A673 (cell line): ENCODE measurements at regions not wholly inside any gene's neighbourhood (a gene's known extent, or its start where the extent isn't known, plus 50 kb on each side); places are given as distances from the start of the nearest gene placed in this dataset.
"Not testable (repeated sequence)": the region's sequence is repeated elsewhere in the genome, so short reads cannot be mapped to it uniquely, and the experiment has no call there.

Experiments used
- CTCF ChIP-seq: fragments of 300-800, 200-600 bp; sonication (generic); conservative IDR thresholded peaks from 2 replicates; pipeline ENCODE4 v1.5.1; 2017; ENCODE audit warnings: low read depth, mild to moderate bottlenecking, antibody characterized with exemption, low read length, moderate library complexity, mixed read lengths
- EZH2 ChIP-seq: fragments of 200-600 bp; sonication (generic); IDR thresholded peaks from 2 replicates; pipeline ENCODE4 v1.6.1; 2017; ENCODE audit warnings: borderline replicate concordance, low read depth, mild to moderate bottlenecking, mixed read lengths, antibody characterized with exemption, low read length; ENCODE audit not compliant: poor library complexity, severe bottlenecking

DNA sequence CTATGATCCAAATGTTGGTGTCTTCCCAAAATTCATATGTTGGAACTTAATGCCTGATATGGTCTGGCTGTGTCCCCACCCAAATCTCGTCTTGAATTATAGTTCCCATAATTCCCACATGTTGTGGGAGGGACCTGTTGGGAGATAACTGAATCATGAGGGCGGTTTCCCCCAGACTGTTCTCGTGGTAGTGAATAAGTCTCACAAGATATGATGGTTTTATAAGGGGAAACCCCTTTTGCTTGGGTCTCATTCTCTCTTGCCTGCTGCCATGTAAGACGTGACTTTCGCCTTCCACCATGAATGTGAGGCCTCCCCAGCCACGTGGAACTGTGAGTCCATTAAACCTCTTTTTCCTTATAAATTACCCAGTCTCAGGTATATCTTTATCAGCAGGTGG lies 94.3 kb downstream of the ETS2 start:
- not testable (repeated sequence) for TF ChIP-seq CTCF, EZH2
